HCT116 (cell line): ENCODE measurements at regions not wholly inside any gene's neighbourhood (a gene's known extent, or its start where the extent isn't known, plus 50 kb on each side); places are given as distances from the start of the nearest gene placed in this dataset.

Experiments
- ATAC-seq: fragments of 200-7000 bp; cut with Tn5 transposase; 2 replicates; pipeline ENCODE4 v1.9.1; 2020; ENCODE audit warnings: mild to moderate bottlenecking, moderate library complexity
- BruUV-seq: library from RNA; stranded (reverse); fragments of 400-500 nt; replicated peaks from 2 replicates; lab custom pipeline; 2021; lab: Mats Ljungman, UMichigan
- CTCF ChIA-PET: fragments of 300-600 bp; sonication (Branson Sonifier 250); formaldehyde crosslinking; loops from one replicate; lab custom pipeline; 2021; ENCODE audit warnings: antibody characterized with exemption; lab: Charles Lee
- POLR2A ChIA-PET: fragments of 300-600, 350-600 bp; sonication (Branson Sonifier 250); formaldehyde crosslinking; loops from one replicate; lab custom pipeline; 2021; ENCODE audit warnings: antibody characterized with exemption; lab: Charles Lee
- RAD21 ChIA-PET, 2 experiments: fragments of 300-600 bp; sonication (Branson Sonifier 250); formaldehyde crosslinking; loops; one replicate each; lab custom pipeline; 2023; ENCODE audit warnings: low total read pairs in 2 of 2; ENCODE audit not compliant: uncharacterized antibody in 2 of 2, unreplicated experiment in 2 of 2, low non-redundant PET in 1 of 2; lab: Charles Lee
- DNase-seq: peaks from one replicate; pipeline ENCODE4 v3.0.0-alpha.2; 2010; ENCODE audit warnings: low read depth, low spot score
- H2AFZ ChIP-seq: fragments of 200-600 bp; shearing (Covaris generic), sonication (generic); 2 replicates; pipeline ENCODE4 v1.6.1; 2017; ENCODE audit warnings: low read depth, mixed run types, mixed read lengths, antibody characterized with exemption, low read length; ENCODE audit not compliant: poor library complexity, severe bottlenecking
- H3K27ac ChIP-seq: 2 replicates; pipeline ENCODE4 v1.5.1; 2012; ENCODE audit warnings: low read depth, low read length
- H3K27me3 ChIP-seq: fragments of 200-600 bp; sonication (generic); 2 replicates; pipeline ENCODE4 v1.6.1; 2016; ENCODE audit warnings: mixed run types, low read length, mixed read lengths; ENCODE audit not compliant: insufficient read depth
- H3K36me3 ChIP-seq, 2 experiments: fragments of 200-500 bp in 1 of 2; fragments of 200-600 bp in 1 of 2; sonication (Bioruptor generic) in 1 of 2; sonication (generic) in 1 of 2; 2 replicates each; pipeline versions ENCODE4 v1.5.1 to v1.6.1; 2014 to 2016; ENCODE audit warnings: low read length in 2 of 2, inconsistent platforms in 1 of 2, mixed read lengths in 1 of 2, mixed run types in 1 of 2; ENCODE audit not compliant: insufficient read depth in 2 of 2, control insufficient read depth in 1 of 2
- H3K4me1 ChIP-seq, 2 experiments: fragments of 200-600 bp in 1 of 2; sonication (generic) in 1 of 2; 2 replicates each; pipeline versions ENCODE4 v1.5.1 to v1.6.1; 2012 to 2017; ENCODE audit warnings: low read length in 2 of 2, inconsistent platforms in 1 of 2, mild to moderate bottlenecking in 1 of 2, mixed read lengths in 1 of 2, mixed run types in 1 of 2, moderate library complexity in 1 of 2; ENCODE audit not compliant: insufficient read depth in 2 of 2, control insufficient read depth in 1 of 2
- H3K4me2 ChIP-seq: fragments of 200-600 bp; sonication (generic); 2 replicates; pipeline ENCODE4 v1.6.1; 2017; ENCODE audit warnings: mixed run types, low read length, mixed read lengths
- H3K4me3 ChIP-seq, 2 experiments: fragments of 200-600 bp in 1 of 2; sonication (generic) in 1 of 2; replicated peaks in 1 of 2; 2 replicates each; pipeline ENCODE4 v1.5.1; 2011 to 2016; ENCODE audit warnings: low read length in 2 of 2, control low read depth in 1 of 2, low read depth in 1 of 2, mild to moderate bottlenecking in 1 of 2, mixed read lengths in 1 of 2, mixed run types in 1 of 2
- H3K79me2 ChIP-seq: fragments of 200-600 bp; sonication (generic); 2 replicates; pipeline ENCODE4 v1.6.1; 2017; ENCODE audit warnings: mild to moderate bottlenecking, mixed run types, low read length, moderate library complexity, mixed read lengths; ENCODE audit not compliant: insufficient read depth
- H3K9ac ChIP-seq: fragments of 200-600 bp; sonication (generic); 2 replicates; pipeline ENCODE4 v1.6.1; 2016; ENCODE audit warnings: low read length, mixed read lengths
- H3K9me2 ChIP-seq: fragments of 200-600 bp; sonication (generic), shearing (Covaris generic); 2 replicates; pipeline ENCODE4 v1.6.1; 2017; ENCODE audit warnings: mixed run types, mild to moderate bottlenecking, moderate library complexity; ENCODE audit not compliant: insufficient read depth
- H3K9me3 ChIP-seq, 2 experiments: fragments of 200-500 bp in 1 of 2; fragments of 200-600 bp in 1 of 2; sonication (Bioruptor generic) in 1 of 2; sonication (generic) in 1 of 2; 2 replicates each; pipeline ENCODE4 v1.6.1; 2014 to 2017; ENCODE audit warnings: low read length in 2 of 2, mixed read lengths in 2 of 2, inconsistent platforms in 1 of 2, low read depth in 1 of 2, mild to moderate bottlenecking in 1 of 2, mixed run types in 1 of 2, moderate library complexity in 1 of 2; ENCODE audit not compliant: control insufficient read depth in 1 of 2, insufficient read depth in 1 of 2
- H4K20me1 ChIP-seq: fragments of 200-600 bp; sonication (generic), shearing (Covaris generic); 2 replicates; pipeline ENCODE4 v1.6.1; 2017; ENCODE audit warnings: mixed run types, mild to moderate bottlenecking, moderate library complexity; ENCODE audit not compliant: insufficient read depth
- CBX3 ChIP-seq: IDR thresholded peaks from 2 replicates; pipeline ENCODE4 v1.6.1; 2012; ENCODE audit warnings: low read depth
- ELF1 ChIP-seq: IDR thresholded peaks from 2 replicates; pipeline ENCODE4 v1.6.1; 2012; ENCODE audit warnings: low read depth, borderline replicate concordance
- EZH2 ChIP-seq: fragments of 200-600 bp; sonication (generic); IDR thresholded peaks from 2 replicates; pipeline ENCODE4 v1.6.1; 2017; ENCODE audit warnings: antibody characterized with exemption, mixed run types
- POLR2A ChIP-seq: IDR thresholded peaks from 2 replicates; pipeline ENCODE4 v1.7.0; 2011; ENCODE audit warnings: borderline replicate concordance; ENCODE audit not compliant: insufficient read depth, insufficient read length; ENCODE audit errors: extremely low read depth
- POLR2AphosphoS5 ChIP-seq: IDR thresholded peaks from 2 replicates; pipeline ENCODE4 v1.6.1; 2011; ENCODE audit warnings: mild to moderate bottlenecking, low read depth, low read length, moderate library complexity
- SP1 ChIP-seq: IDR thresholded peaks from 2 replicates; pipeline ENCODE4 v1.6.1; 2012; ENCODE audit warnings: low read depth
- SRF ChIP-seq: IDR thresholded peaks from 2 replicates; pipeline ENCODE4 v1.6.1; 2012; ENCODE audit warnings: low read depth
- TCF7L2 ChIP-seq: IDR thresholded peaks from 2 replicates; pipeline ENCODE4 v1.7.0; 2011; ENCODE audit warnings: borderline replicate concordance, inconsistent platforms; ENCODE audit not compliant: insufficient read depth, insufficient read length; ENCODE audit errors: extremely low read depth
- ZFX ChIP-seq: fragments of 450-650 bp; IDR thresholded peaks from 2 replicates; pipeline ENCODE4 v1.6.1; 2017
- intact Hi-C: fragments of 100-400 bp; cut with micrococcal nuclease; formaldehyde crosslinking; loops from 2 replicates; pipeline ENCODE4 v1.10.0; 2022
- TF ChIP-seq, protein P1 (sequence below): IDR thresholded peaks from 2 replicates; pipeline ENCODE4 v1.6.1; 2012; ENCODE audit warnings: low read depth
- TF ChIP-seq, protein P2 (sequence below): IDR thresholded peaks from 2 replicates; pipeline ENCODE4 v1.6.1; 2011; ENCODE audit warnings: mild to moderate bottlenecking, low read length, moderate library complexity; ENCODE audit not compliant: insufficient replicate concordance; ENCODE audit errors: extremely low read depth
- TF ChIP-seq, protein P3 (sequence below): IDR thresholded peaks from 2 replicates; pipeline ENCODE4 v1.6.1; 2012
- TF ChIP-seq, protein P4 (sequence below): IDR thresholded peaks from 2 replicates; pipeline ENCODE4 v1.6.1; 2012

DNA sequence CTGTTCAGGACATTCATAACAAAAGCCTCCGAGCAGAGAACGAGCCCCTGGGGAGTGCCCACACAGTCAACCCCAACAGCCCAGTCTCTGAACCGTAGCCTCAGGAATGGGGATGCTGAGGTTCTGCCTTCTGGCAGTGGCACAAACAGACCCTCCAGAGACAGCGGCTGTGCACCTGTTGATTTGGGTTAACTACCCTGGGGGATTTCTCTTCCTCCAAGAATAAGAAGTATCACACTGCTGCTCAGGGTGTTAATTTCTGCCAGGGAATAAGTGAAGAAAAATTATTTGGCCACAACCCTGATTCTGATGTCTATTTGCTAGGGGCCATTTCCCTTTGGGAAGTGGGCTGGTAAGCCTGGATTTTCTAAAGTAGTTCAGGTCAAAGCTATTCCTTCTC lies 51.0 kb upstream of the PIRT start:
- POLR2A ChIA-PET, result no interaction called here
- no TSS peak for BruUV-seq
- no peak overlapping the region for H3K9ac ChIP-seq

More for the DNA sequence above, 51.0 kb upstream of the PIRT start:
- CTCF ChIA-PET, result no interaction called here
- no peaks in the 10 kb centered on the region for H3K36me3 ChIP-seq
- TF ChIP-seq POLR2AphosphoS5 (no peak), TCF7L2 (no peak), POLR2A (no peak), EZH2 (no peak), ELF1 (no peak), CBX3 (no peak), SRF (no peak), SP1 (no peak), ZFX (no peak)
- TF ChIP-seq, protein P1, sequence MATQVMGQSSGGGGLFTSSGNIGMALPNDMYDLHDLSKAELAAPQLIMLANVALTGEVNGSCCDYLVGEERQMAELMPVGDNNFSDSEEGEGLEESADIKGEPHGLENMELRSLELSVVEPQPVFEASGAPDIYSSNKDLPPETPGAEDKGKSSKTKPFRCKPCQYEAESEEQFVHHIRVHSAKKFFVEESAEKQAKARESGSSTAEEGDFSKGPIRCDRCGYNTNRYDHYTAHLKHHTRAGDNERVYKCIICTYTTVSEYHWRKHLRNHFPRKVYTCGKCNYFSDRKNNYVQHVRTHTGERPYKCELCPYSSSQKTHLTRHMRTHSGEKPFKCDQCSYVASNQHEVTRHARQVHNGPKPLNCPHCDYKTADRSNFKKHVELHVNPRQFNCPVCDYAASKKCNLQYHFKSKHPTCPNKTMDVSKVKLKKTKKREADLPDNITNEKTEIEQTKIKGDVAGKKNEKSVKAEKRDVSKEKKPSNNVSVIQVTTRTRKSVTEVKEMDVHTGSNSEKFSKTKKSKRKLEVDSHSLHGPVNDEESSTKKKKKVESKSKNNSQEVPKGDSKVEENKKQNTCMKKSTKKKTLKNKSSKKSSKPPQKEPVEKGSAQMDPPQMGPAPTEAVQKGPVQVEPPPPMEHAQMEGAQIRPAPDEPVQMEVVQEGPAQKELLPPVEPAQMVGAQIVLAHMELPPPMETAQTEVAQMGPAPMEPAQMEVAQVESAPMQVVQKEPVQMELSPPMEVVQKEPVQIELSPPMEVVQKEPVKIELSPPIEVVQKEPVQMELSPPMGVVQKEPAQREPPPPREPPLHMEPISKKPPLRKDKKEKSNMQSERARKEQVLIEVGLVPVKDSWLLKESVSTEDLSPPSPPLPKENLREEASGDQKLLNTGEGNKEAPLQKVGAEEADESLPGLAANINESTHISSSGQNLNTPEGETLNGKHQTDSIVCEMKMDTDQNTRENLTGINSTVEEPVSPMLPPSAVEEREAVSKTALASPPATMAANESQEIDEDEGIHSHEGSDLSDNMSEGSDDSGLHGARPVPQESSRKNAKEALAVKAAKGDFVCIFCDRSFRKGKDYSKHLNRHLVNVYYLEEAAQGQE, result no peak
- TF ChIP-seq, protein P2, sequence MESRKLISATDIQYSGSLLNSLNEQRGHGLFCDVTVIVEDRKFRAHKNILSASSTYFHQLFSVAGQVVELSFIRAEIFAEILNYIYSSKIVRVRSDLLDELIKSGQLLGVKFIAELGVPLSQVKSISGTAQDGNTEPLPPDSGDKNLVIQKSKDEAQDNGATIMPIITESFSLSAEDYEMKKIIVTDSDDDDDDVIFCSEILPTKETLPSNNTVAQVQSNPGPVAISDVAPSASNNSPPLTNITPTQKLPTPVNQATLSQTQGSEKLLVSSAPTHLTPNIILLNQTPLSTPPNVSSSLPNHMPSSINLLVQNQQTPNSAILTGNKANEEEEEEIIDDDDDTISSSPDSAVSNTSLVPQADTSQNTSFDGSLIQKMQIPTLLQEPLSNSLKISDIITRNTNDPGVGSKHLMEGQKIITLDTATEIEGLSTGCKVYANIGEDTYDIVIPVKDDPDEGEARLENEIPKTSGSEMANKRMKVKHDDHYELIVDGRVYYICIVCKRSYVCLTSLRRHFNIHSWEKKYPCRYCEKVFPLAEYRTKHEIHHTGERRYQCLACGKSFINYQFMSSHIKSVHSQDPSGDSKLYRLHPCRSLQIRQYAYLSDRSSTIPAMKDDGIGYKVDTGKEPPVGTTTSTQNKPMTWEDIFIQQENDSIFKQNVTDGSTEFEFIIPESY, result no peak
- TF ChIP-seq, protein P3, sequence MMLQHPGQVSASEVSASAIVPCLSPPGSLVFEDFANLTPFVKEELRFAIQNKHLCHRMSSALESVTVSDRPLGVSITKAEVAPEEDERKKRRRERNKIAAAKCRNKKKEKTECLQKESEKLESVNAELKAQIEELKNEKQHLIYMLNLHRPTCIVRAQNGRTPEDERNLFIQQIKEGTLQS, result no peak
- TF ChIP-seq, protein P4, sequence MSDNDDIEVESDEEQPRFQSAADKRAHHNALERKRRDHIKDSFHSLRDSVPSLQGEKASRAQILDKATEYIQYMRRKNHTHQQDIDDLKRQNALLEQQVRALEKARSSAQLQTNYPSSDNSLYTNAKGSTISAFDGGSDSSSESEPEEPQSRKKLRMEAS, result no peak
- TF ChIP-seq, all 23 proteins: peak for 0
- Histone ChIP-seq H3K9me2 (no peaks in the 10 kb centered on the region), H3K4me3 (no peak overlapping the region), H3K27ac (no peak overlapping the region), H3K27me3 (no peaks in the 10 kb centered on the region), H3K4me2 (no peak overlapping the region), H3K79me2 (no peaks in the 10 kb centered on the region), H4K20me1 (no peaks in the 10 kb centered on the region), H3K4me1 (no peaks in the 10 kb centered on the region), H3K9me3 (no peaks in the 10 kb centered on the region), H2AFZ (no peak overlapping the region)
- DNase-seq (no peak), ATAC-seq (no peak)
- intact Hi-C loops, result no loop called here
- RAD21 ChIA-PET, result no interaction called here
